Heart left ventricle (tissue), 13 donors: ENCODE measurements at regions not wholly inside any gene's neighbourhood (a gene's known extent, or its start where the extent isn't known, plus 50 kb on each side); places are given as distances from the start of the nearest gene placed in this dataset.

ENCODE experiments used
- POLR2A ChIP-seq, 2 donors: fragments of 450-650 bp; IDR thresholded peaks; one replicate each; pipeline ENCODE4 v1.6.1; 2017; ENCODE audit warnings: antibody characterized with exemption in 2 of 2, mild to moderate bottlenecking in 2 of 2, moderate library complexity in 2 of 2
- TF ChIP-seq, protein P1 (sequence below), 12 donors: fragments of 200-600 bp; sonication (generic) in 4 of 12; IDR thresholded peaks; one replicate each; pipeline versions ENCODE4 v1.5.0 to v1.8.0; 2018 to 2022; ENCODE audit warnings: antibody characterized with exemption in 12 of 12, mild to moderate bottlenecking in 5 of 12
- donor health status: ischemic (EF 13 %, LVEDD 7.1; RV severe dilation, severe dysfunction).
- donor health status: DM: no; HTN: yes; CAD: no.
- donor health status: DM: no; HTN: no; CAD: no.
- donor health status: ischemic (EF 25% LVEDD 6.9; RV normal size, moderate dysfunction).
- donor health status: ischemic (EF 25% LVEDD 5.7; RV mildly dilated, moderate dysfunction).
- donor health status: ischemic (EF 35%, LVEDD 5.7; RV mildly dilated, moderate dysfunction).
- donor health status: nonischemic (EF 11% LVEDD 7.7; RV severe dilation, severe dysfunction).
- donor health status: DM: yes; HTN: yes; CAD: no.
- donor health status: PGD.
- donor health status: ischemic (EF 29% LVEDD 5.4; RV normal size, mild dysfunction).
- donor health status: nonischemic (EF 23%, LVEDD 6.1; RV moderate dilation, normal function).

GRCh38 chr4:100804576-100805360 lies 286.9 kb upstream of the EMCN start:
- TF ChIP-seq, protein P1, sequence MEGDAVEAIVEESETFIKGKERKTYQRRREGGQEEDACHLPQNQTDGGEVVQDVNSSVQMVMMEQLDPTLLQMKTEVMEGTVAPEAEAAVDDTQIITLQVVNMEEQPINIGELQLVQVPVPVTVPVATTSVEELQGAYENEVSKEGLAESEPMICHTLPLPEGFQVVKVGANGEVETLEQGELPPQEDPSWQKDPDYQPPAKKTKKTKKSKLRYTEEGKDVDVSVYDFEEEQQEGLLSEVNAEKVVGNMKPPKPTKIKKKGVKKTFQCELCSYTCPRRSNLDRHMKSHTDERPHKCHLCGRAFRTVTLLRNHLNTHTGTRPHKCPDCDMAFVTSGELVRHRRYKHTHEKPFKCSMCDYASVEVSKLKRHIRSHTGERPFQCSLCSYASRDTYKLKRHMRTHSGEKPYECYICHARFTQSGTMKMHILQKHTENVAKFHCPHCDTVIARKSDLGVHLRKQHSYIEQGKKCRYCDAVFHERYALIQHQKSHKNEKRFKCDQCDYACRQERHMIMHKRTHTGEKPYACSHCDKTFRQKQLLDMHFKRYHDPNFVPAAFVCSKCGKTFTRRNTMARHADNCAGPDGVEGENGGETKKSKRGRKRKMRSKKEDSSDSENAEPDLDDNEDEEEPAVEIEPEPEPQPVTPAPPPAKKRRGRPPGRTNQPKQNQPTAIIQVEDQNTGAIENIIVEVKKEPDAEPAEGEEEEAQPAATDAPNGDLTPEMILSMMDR (IDR thresholded peaks at IDR 0.05) = no peak
- no peak for TF ChIP-seq POLR2A (IDR thresholded peaks at IDR 0.05)
